GM13977 (cell line): ENCODE measurements at regions not wholly inside any gene's neighbourhood (a gene's known extent, or its start where the extent isn't known, plus 50 kb on each side); places are given as distances from the start of the nearest gene placed in this dataset.

Experiments
- DNase-seq: peaks from one replicate; pipeline ENCODE4 v3.0.0; 2012; ENCODE audit warnings: low spot score
- in situ Hi-C: fragments of 300-500 bp; cut with MboI; formaldehyde crosslinking; loops from one replicate; pipeline ENCODE4 v1.12.0; 2022; ENCODE audit warnings: low sequenced_read_pairs, low pct_unique_long_range_greater_than_20kb, mixed read lengths, inconsistent platforms; ENCODE audit not compliant: unreplicated experiment
- TF ChIP-seq, protein P1 (sequence below): IDR thresholded peaks from 2 replicates; pipeline ENCODE4 v1.5.1; 2012; ENCODE audit warnings: mild to moderate bottlenecking, control low read depth; ENCODE audit not compliant: insufficient read depth; ENCODE audit errors: extremely low read depth, missing control alignments

DNA sequence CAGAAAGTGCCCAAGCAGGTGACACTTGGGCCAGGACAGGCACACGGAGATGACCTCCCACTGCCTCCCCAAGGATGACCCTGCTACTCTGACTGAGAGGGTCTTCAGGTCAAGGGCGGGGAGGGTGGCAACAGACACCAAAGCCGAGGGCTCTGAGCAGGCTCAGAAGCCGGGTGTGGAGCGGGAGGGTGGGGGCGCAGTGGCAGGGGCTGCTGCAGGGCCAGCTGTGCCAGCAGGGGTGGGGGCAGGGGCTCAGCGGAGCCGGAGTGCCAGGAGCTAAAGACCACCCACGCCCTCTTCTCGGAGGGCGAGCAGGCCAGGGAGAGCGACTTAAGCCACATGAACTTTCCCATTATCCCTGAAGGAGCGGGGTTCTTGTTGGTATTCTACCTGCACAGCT is 93.3 kb upstream of the MBOAT2 start:
- DNase-seq, result no peak
- TF ChIP-seq, protein P1, sequence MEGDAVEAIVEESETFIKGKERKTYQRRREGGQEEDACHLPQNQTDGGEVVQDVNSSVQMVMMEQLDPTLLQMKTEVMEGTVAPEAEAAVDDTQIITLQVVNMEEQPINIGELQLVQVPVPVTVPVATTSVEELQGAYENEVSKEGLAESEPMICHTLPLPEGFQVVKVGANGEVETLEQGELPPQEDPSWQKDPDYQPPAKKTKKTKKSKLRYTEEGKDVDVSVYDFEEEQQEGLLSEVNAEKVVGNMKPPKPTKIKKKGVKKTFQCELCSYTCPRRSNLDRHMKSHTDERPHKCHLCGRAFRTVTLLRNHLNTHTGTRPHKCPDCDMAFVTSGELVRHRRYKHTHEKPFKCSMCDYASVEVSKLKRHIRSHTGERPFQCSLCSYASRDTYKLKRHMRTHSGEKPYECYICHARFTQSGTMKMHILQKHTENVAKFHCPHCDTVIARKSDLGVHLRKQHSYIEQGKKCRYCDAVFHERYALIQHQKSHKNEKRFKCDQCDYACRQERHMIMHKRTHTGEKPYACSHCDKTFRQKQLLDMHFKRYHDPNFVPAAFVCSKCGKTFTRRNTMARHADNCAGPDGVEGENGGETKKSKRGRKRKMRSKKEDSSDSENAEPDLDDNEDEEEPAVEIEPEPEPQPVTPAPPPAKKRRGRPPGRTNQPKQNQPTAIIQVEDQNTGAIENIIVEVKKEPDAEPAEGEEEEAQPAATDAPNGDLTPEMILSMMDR, result no peak
- in situ Hi-C loops, result no loop called here

DNA sequence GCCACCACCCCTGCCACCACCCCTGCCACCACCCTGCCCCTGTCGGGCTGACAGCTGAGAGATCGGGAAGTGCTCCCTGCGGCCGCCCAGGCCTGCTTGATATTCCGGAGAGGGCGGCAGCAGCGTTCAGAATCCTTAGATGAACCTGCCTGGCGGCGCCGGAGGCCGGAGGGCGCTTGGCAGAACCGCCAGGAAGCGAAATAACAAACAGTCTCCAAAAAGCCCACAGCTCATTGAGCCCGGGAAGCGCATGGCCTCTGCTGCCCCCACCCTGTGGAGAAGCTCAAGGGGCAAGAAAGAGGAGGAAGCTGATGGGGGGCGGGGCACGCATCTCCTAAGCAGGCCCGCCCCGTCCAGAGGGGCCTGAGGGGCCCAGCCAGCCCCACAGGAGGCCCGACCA is 92.2 kb upstream of the MBOAT2 start:
- DNase-seq, result peak; percentile 12
- in situ Hi-C loops, result no loop called here
- TF ChIP-seq, protein P1, result peak; percentile 23

DNA sequence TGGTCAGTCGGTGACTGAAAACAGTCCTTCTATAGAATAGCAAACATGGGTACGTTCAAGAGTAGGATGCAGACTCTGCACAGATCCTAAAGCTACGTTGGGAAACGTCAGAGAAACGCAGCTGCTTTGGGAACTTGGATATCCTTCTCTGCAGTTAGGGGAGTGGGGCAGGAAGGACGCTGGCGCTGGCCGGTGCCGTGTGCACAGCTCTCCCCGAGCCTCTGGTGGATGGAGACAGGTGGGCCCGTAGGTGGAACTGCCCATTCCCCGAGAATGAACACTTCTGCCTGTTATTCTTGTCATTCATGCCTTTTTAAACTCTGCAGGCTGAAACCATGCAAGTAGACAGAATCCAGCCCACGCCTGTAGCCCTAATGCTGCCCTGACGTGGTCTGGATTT is 91.7 kb upstream of the MBOAT2 start:
- TF ChIP-seq, protein P1, result no peak
- peak; percentile 10 for DNase-seq
- in situ Hi-C loops, result no loop called here

DNA sequence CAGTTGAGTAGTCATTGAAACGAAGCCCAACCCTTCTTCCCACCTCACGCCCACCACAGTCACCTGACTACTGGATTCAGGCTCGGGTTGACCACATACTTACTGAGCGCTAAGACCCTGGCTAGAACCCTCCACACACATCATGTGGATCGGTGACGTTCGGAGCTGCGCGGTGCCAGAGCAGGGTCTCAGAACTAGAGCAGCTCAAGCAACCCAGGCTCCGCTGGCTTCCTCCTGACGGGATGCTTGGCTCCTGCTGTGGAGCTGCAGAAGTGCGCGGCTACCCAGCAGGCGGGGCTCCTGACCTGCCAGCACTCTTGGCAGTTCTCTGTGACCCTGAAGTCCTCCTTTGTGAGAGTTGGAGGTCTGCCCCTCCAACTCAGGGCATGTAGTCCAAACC is 90.6 kb upstream of the MBOAT2 start:
- DNase-seq, result peak; percentile 11
- in situ Hi-C loops, result no loop called here
- TF ChIP-seq, protein P1, result no peak

DNA sequence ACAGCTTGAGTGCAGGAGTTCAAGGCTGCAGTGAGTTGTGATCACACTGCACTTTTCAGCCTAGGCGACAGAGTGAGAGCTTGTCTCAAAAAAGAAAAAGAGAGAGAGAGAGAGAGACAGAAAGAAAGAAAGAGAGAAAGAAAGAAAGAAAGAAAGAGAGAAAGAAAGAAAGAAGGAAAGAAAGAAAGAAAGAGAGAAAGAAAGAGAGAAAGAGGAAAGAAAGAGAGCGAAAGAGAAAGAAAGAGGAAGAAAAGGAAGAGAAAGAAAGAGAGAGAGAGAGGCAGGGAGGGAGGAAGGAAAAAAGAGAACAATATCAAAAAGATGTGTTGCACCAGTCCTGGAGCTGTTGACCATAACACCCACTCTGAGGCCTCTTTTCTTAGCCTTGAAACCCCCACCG is 89.8 kb upstream of the MBOAT2 start:
- TF ChIP-seq, protein P1, result no peak
- DNase-seq, result peak; percentile 38
- in situ Hi-C loops, result no loop called here

DNA sequence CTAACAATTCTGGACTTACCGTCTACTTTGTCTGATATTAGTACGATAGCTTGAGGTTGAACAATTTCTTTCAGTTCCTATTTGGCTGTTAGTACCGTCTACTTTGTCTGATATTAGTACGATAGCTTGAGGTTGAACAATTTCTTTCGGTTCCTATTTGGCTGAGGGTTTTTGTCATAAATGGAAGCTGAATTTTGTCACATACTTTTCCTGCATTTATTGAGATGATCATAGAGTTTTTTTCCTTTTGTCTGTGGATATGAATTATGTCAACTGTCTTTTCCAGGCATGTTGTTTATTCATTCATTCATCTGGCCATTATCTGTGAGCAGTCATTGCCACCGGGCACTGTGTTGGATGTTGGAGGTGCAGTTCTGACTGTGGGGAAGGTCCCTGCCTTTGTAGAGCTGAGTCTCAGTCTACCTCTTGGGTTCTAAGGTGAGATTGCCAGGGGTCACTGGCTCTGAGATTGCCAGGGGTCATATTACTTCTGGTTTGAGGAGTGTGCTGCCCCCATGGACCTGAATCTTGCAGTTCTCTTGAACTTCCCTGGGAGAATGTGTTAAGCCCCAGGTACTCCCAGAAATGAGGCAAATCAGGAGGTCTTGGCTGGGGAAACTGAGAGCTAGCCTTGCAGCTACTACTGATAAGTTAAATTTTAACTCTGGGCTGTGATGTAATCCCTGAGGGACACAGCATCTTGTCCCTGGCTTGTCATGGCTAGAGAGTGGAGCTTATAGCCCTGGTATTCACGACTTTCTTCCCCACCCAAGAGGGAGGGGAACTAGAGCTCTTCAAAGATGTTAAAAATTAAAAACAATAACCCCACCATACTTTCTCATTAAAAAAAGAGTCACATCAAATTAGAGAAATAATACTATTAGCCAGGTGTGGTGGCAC is 89.1 kb upstream of the MBOAT2 start:
- in situ Hi-C loops, result no loop called here
- peak; percentile 53 for DNase-seq

More for the DNA sequence above, 89.1 kb upstream of the MBOAT2 start:
- TF ChIP-seq, protein P1, result no peak
